Fibroblast of skin of left biceps (primary cell): ENCODE measurements at regions not wholly inside any gene's neighbourhood (a gene's known extent, or its start where the extent isn't known, plus 50 kb on each side); places are given as distances from the start of the nearest gene placed in this dataset.
A peak's percentile ranks its signal among the peaks of the same experiment; 100 is the strongest.
"Not testable (repeated sequence)": the region's sequence is repeated elsewhere in the genome, so short reads cannot be mapped to it uniquely, and the experiment has no call there.

ENCODE experiments used
- DNase-seq, 2 experiments: peaks; one replicate each; pipeline ENCODE4 v3.0.0-alpha.2; 2013; ENCODE audit warnings: low read depth in 2 of 2

- DNase-seq: no peak
Observed at GRCh38 chr3:167102071-167102470, 278.0 kb downstream of the ZBBX start.

- DNase-seq: no peak
Observed at GRCh38 chr3:167100651-167101050, 279.4 kb downstream of the ZBBX start.

GRCh38 chr3:167100200-167100599 lies 279.9 kb downstream of the ZBBX start:
- DNase-seq: no peak

- DNase-seq: no peak
Observed at GRCh38 chr3:167095976-167096375, 284.1 kb downstream of the ZBBX start.

GRCh38 chr3:167094632-167095031 lies 285.5 kb downstream of the ZBBX start:
- no peak for DNase-seq

- peak; percentile 28 to 29 for DNase-seq
Observed at GRCh38 chr3:167091226-167091625, 288.9 kb downstream of the ZBBX start.

GRCh38 chr3:167084545-167084944 lies 295.6 kb downstream of the ZBBX start:
- no peak for DNase-seq

GRCh38 chr3:167078070-167078622 lies 302.0 kb downstream of the ZBBX start:
- no peak for DNase-seq

GRCh38 chr3:167067787-167068161 lies 312.3 kb downstream of the ZBBX start:
- DNase-seq: no peak

- no peak for DNase-seq
Observed at GRCh38 chr3:167066977-167067786, 312.9 kb downstream of the ZBBX start.

- no peak for DNase-seq
Observed at GRCh38 chr3:167057581-167057980, 322.5 kb downstream of the ZBBX start.

GRCh38 chr3:167054926-167055325 lies 325.2 kb downstream of the ZBBX start:
- no peak for DNase-seq

GRCh38 chr3:167051421-167051820 lies 328.7 kb downstream of the ZBBX start:
- DNase-seq: no peak

GRCh38 chr3:167033866-167034265 lies 346.2 kb downstream of the ZBBX start:
- no peak for DNase-seq

GRCh38 chr3:167032267-167032876 lies 347.7 kb downstream of the ZBBX start:
- DNase-seq: peak; percentile 24 to 32

GRCh38 chr3:167031364-167032049 lies 348.6 kb downstream of the ZBBX start:
- no peak for DNase-seq

GRCh38 chr3:167030082-167030725 lies 349.9 kb downstream of the ZBBX start:
- no peak for DNase-seq

- not testable (repeated sequence) for DNase-seq
Observed at GRCh38 chr3:167019503-167019902, 360.6 kb downstream of the ZBBX start.

- not testable (repeated sequence) for DNase-seq
Observed at GRCh38 chr3:167018591-167019111, 361.4 kb downstream of the ZBBX start.

GRCh38 chr3:167012691-167013090 lies 367.4 kb downstream of the ZBBX start:
- DNase-seq: no peak

GRCh38 chr3:167008791-167009190 lies 371.3 kb downstream of the ZBBX start:
- DNase-seq: no peak

- no peak for DNase-seq
Observed at GRCh38 chr3:167001374-167001773, 378.7 kb downstream of the ZBBX start.
